GM12878 (cell line): ENCODE measurements at regions not wholly inside any gene's neighbourhood (a gene's known extent, or its start where the extent isn't known, plus 50 kb on each side); places are given as distances from the start of the nearest gene placed in this dataset.

ENCODE experiments used
- BMI1 ChIP-seq: fragments of 450-650 bp; IDR thresholded peaks from 2 replicates; pipeline ENCODE4 v1.6.1; 2016; ENCODE audit warnings: mild to moderate bottlenecking, moderate library complexity, borderline replicate concordance
- CBX5 ChIP-seq: sonication (generic); IDR thresholded peaks from 2 replicates; pipeline ENCODE4 v1.6.1; 2016; ENCODE audit warnings: low read depth, moderate library complexity, mild to moderate bottlenecking, inconsistent platforms
- CTCF ChIP-seq, 3 experiments: IDR thresholded peaks in 2 of 3; conservative IDR thresholded peaks in 1 of 3; 2 replicates each; pipeline ENCODE4 v1.5.1; 2011; ENCODE audit warnings: low read depth in 3 of 3, low read length in 3 of 3, mild to moderate bottlenecking in 3 of 3, control low read depth in 2 of 3, moderate library complexity in 2 of 3, inconsistent platforms in 1 of 3, mixed read lengths in 1 of 3; ENCODE audit not compliant: control insufficient read depth in 2 of 3, insufficient read depth in 1 of 3; ENCODE audit errors: extremely low read depth in 1 of 3
- E4F1 ChIP-seq: fragments of 450-650 bp; IDR thresholded peaks from 2 replicates; pipeline ENCODE4 v1.6.1; 2018; ENCODE audit warnings: borderline replicate concordance, mild to moderate bottlenecking; ENCODE audit not compliant: partially characterized antibody
- EZH2 ChIP-seq: IDR thresholded peaks from 2 replicates; pipeline ENCODE4 v1.6.1; 2012; ENCODE audit warnings: low read depth, mild to moderate bottlenecking, control low read depth, inconsistent platforms, low read length, borderline replicate concordance; ENCODE audit not compliant: control insufficient read depth
- GATAD2B ChIP-seq: fragments of 450-650 bp; conservative IDR thresholded peaks from 2 replicates; pipeline ENCODE4 v1.6.1; 2017; ENCODE audit warnings: low read depth, mild to moderate bottlenecking, moderate library complexity
- JUNB ChIP-seq: IDR thresholded peaks from 2 replicates; pipeline ENCODE4 v1.6.1; 2016; ENCODE audit warnings: antibody characterized with exemption, mild to moderate bottlenecking
- POLR2A ChIP-seq: IDR thresholded peaks from 2 replicates; pipeline ENCODE4 v1.6.1; 2011; ENCODE audit warnings: low read depth, mild to moderate bottlenecking, low read length
- RAD51 ChIP-seq: fragments of 450-650 bp; IDR thresholded peaks from 2 replicates; pipeline ENCODE4 v1.6.1; 2016; ENCODE audit warnings: moderate library complexity, mild to moderate bottlenecking, inconsistent platforms
- YY1 ChIP-seq: IDR thresholded peaks from 2 replicates; pipeline ENCODE4 v1.6.1; 2011; ENCODE audit warnings: low read depth, mild to moderate bottlenecking, low read length
- ZBED1 ChIP-seq: IDR thresholded peaks from 2 replicates; pipeline ENCODE4 v1.6.1; 2016; ENCODE audit warnings: borderline replicate concordance
- TF ChIP-seq, protein P1 (sequence below): IDR thresholded peaks from 2 replicates; pipeline ENCODE4 v1.6.1; 2012; ENCODE audit warnings: low read depth, low read length, improper control_type of control experiment

DNA sequence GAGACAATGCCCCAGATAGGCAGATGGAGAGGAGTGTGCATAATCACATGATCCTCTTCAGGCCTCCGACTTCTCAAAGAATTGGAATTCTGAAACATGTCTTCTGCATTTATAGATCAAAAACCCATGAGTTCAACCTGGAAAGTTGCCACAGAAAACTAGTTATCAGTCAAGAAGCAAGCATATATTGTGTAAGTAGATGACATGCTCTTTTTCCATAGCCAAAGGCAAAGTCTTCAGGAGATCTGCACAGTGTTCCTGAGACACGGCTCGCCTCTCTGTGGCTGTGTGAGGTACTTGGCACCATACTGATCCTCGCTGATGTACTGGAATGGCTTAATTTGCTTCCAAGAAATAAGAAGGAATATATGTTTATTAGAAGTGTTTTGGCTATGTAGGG, 213.5 kb upstream of the MKI67 start:
- no peak for TF ChIP-seq POLR2A
- no peak for TF ChIP-seq ZBED1
- no peak for TF ChIP-seq CTCF (IDR thresholded peaks at IDR 0.05 in 2 of 3, conservative IDR thresholded peaks at IDR 0.05 in 1 of 3; ENCODE audit: control insufficient read depth in 2 of 3, extremely low read depth in 1 of 3, insufficient read depth in 1 of 3, low read depth in 3 of 3, low read length in 3 of 3)
- TF ChIP-seq CBX5: no peak
- no peak for TF ChIP-seq YY1
- no peak for TF ChIP-seq E4F1
- TF ChIP-seq, protein P1, sequence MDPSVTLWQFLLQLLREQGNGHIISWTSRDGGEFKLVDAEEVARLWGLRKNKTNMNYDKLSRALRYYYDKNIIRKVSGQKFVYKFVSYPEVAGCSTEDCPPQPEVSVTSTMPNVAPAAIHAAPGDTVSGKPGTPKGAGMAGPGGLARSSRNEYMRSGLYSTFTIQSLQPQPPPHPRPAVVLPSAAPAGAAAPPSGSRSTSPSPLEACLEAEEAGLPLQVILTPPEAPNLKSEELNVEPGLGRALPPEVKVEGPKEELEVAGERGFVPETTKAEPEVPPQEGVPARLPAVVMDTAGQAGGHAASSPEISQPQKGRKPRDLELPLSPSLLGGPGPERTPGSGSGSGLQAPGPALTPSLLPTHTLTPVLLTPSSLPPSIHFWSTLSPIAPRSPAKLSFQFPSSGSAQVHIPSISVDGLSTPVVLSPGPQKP: no peak
- TF ChIP-seq RAD51: no peak
- no peak for TF ChIP-seq GATAD2B
- TF ChIP-seq BMI1: no peak
- no peak for TF ChIP-seq EZH2
- TF ChIP-seq JUNB: no peak
